OCI-LY7 (cell line): ENCODE measurements at regions not wholly inside any gene's neighbourhood (a gene's known extent, or its start where the extent isn't known, plus 50 kb on each side); places are given as distances from the start of the nearest gene placed in this dataset.

ENCODE experiments used
- BruUV-seq: library from RNA; stranded (reverse); fragments of 400-500 nt; replicated peaks from 2 replicates; lab custom pipeline; 2021; lab: Mats Ljungman, UMichigan
- CTCF ChIA-PET: fragments of 300-600 bp; sonication (Branson Sonifier 250); formaldehyde crosslinking; loops from one replicate; lab custom pipeline; 2022; ENCODE audit warnings: antibody characterized with exemption; ENCODE audit not compliant: unreplicated experiment; lab: Charles Lee
- POLR2A ChIA-PET: fragments of 300-600 bp; sonication (Branson Sonifier 250); formaldehyde crosslinking; loops from one replicate; lab custom pipeline; 2022; ENCODE audit warnings: antibody characterized with exemption; lab: Charles Lee
- DNase-seq: peaks from one replicate; pipeline ENCODE4 v3.0.0-alpha.2; 2015; ENCODE audit warnings: low spot score
- H2AFZ ChIP-seq: fragments of 200-600 bp; sonication (generic), shearing (Covaris generic); 2 replicates; pipeline ENCODE4 v1.6.1; 2014; ENCODE audit warnings: mild to moderate bottlenecking, antibody characterized with exemption, low read length, moderate library complexity
- H3K27ac ChIP-seq: fragments of 200-600 bp; sonication (generic); 2 replicates; pipeline ENCODE4 v1.5.1; 2014; ENCODE audit warnings: mixed run types, low read depth, mild to moderate bottlenecking, moderate library complexity, low read length, inconsistent platforms; ENCODE audit not compliant: poor library complexity, severe bottlenecking
- H3K36me3 ChIP-seq: fragments of 200-600 bp; sonication (generic); 2 replicates; pipeline ENCODE4 v1.6.1; 2014; ENCODE audit warnings: mild to moderate bottlenecking, antibody characterized with exemption, low read length, moderate library complexity, mixed read lengths; ENCODE audit not compliant: insufficient read depth
- H3K4me1 ChIP-seq: fragments of 200-600 bp; sonication (generic); 2 replicates; pipeline ENCODE4 v1.5.1; 2014; ENCODE audit warnings: mild to moderate bottlenecking, low read length; ENCODE audit not compliant: insufficient read depth, poor library complexity, severe bottlenecking
- H3K4me2 ChIP-seq: fragments of 200-600 bp; sonication (generic); 2 replicates; pipeline ENCODE4 v1.6.1; 2014; ENCODE audit warnings: mild to moderate bottlenecking, low read length
- H3K4me3 ChIP-seq: fragments of 200-600 bp; sonication (generic); 2 replicates; pipeline ENCODE4 v1.5.1; 2014; ENCODE audit warnings: mild to moderate bottlenecking, low read depth, low read length; ENCODE audit not compliant: poor library complexity, severe bottlenecking
- H3K79me2 ChIP-seq: fragments of 200-600 bp; sonication (generic); 2 replicates; pipeline ENCODE4 v1.6.1; 2016; ENCODE audit warnings: low read depth, mild to moderate bottlenecking, low read length, moderate library complexity, mixed read lengths; ENCODE audit not compliant: insufficient read depth
- H3K9me2 ChIP-seq: fragments of 200-600 bp; sonication (generic); 2 replicates; pipeline ENCODE4 v1.6.1; 2016; ENCODE audit warnings: mild to moderate bottlenecking, low read length, mixed read lengths; ENCODE audit not compliant: insufficient read depth
- H3K9me3 ChIP-seq: fragments of 200-600 bp; sonication (generic); 2 replicates; pipeline ENCODE4 v1.6.1; 2014; ENCODE audit warnings: mild to moderate bottlenecking, mixed run types, low read length, mixed read lengths
- H4K20me1 ChIP-seq: fragments of 200-600 bp; sonication (generic); 2 replicates; pipeline ENCODE4 v1.6.1; 2014; ENCODE audit warnings: mild to moderate bottlenecking, antibody characterized with exemption, low read length, moderate library complexity, mixed read lengths; ENCODE audit not compliant: insufficient read depth
- EZH2phosphoT487 ChIP-seq: fragments of 200-600 bp; sonication (generic); IDR thresholded peaks from 2 replicates; pipeline ENCODE4 v1.6.1; 2018; ENCODE audit warnings: low read depth, borderline replicate concordance, mild to moderate bottlenecking, mixed run types, antibody characterized with exemption, low read length, moderate library complexity, mixed read lengths
- intact Hi-C: fragments of 100-400 bp; cut with micrococcal nuclease; formaldehyde crosslinking; loops from one replicate; pipeline ENCODE4 v1.10.0; 2022; ENCODE audit not compliant: unreplicated experiment
- TF ChIP-seq, protein P1 (sequence below): fragments of 200-600 bp; sonication (generic); conservative IDR thresholded peaks from 2 replicates; pipeline ENCODE4 v1.5.1; 2014; ENCODE audit warnings: mild to moderate bottlenecking, antibody characterized with exemption, low read length, moderate library complexity, mixed read lengths

GRCh38 chr17:70017112-70017511 is 57.9 kb upstream of the KCNJ16 start:
- ChIA-PET POLR2A (no interaction called here), CTCF (no interaction called here)
- H4K20me1 ChIP-seq: no peaks in the 10 kb centered on the region
- H3K36me3 ChIP-seq: no peaks in the 10 kb centered on the region
- no peaks in the 10 kb centered on the region for H3K4me1 ChIP-seq
- intact Hi-C loops: no loop called here
- TF ChIP-seq, protein P1, sequence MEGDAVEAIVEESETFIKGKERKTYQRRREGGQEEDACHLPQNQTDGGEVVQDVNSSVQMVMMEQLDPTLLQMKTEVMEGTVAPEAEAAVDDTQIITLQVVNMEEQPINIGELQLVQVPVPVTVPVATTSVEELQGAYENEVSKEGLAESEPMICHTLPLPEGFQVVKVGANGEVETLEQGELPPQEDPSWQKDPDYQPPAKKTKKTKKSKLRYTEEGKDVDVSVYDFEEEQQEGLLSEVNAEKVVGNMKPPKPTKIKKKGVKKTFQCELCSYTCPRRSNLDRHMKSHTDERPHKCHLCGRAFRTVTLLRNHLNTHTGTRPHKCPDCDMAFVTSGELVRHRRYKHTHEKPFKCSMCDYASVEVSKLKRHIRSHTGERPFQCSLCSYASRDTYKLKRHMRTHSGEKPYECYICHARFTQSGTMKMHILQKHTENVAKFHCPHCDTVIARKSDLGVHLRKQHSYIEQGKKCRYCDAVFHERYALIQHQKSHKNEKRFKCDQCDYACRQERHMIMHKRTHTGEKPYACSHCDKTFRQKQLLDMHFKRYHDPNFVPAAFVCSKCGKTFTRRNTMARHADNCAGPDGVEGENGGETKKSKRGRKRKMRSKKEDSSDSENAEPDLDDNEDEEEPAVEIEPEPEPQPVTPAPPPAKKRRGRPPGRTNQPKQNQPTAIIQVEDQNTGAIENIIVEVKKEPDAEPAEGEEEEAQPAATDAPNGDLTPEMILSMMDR: no peak
- no peak for TF ChIP-seq EZH2phosphoT487
- no peaks in the 10 kb centered on the region for H3K79me2 ChIP-seq
- no peak overlapping the region for H3K4me2 ChIP-seq
- BruUV-seq: no TSS peak
- H3K27ac ChIP-seq: no peak overlapping the region
- H3K4me3 ChIP-seq: no peak overlapping the region
- no peak for DNase-seq
- H2AFZ ChIP-seq: no peak overlapping the region
- H3K9me3 ChIP-seq: no peaks in the 10 kb centered on the region
- H3K9me2 ChIP-seq: no peaks in the 10 kb centered on the region

DNA sequence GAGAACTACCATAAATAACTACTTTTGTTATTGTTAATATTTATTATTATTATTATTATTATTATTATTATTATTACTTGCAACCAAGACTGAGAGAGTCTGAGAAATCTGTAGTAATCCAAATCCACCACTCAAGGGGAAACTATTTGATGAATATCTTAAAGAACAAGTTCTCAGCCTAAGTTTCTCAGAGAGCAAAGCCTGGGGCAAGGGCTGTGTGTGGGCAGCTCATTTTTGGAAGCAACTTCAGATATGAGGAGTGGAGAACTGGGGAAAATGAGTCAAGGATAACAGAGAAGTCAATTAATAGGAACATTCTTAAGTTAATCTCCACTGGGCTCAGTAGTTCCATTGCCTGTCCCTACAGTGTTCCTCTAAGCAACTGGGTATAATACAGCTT is 57.1 kb upstream of the KCNJ16 start:
- no TSS peak for BruUV-seq
- H3K27ac ChIP-seq: no peak overlapping the region
- H3K4me2 ChIP-seq: no peak overlapping the region
- ChIA-PET CTCF (no interaction called here), POLR2A (interaction anchor here (0.6 kb wide), 1 partner anchor 806 kb away, joined by 3 read pairs; no protein-coding TSS in a partner anchor)
- H3K9me3 ChIP-seq: no peaks in the 10 kb centered on the region
- H3K79me2 ChIP-seq: no peaks in the 10 kb centered on the region
- H4K20me1 ChIP-seq: no peaks in the 10 kb centered on the region
- no peaks in the 10 kb centered on the region for H3K9me2 ChIP-seq
- no peak overlapping the region for H2AFZ ChIP-seq
- no peak for DNase-seq
- H3K4me1 ChIP-seq: no peaks in the 10 kb centered on the region
- no peaks in the 10 kb centered on the region for H3K36me3 ChIP-seq
- intact Hi-C loops: no loop called here
- no peak overlapping the region for H3K4me3 ChIP-seq
- TF ChIP-seq, protein P1: no peak
- no peak for TF ChIP-seq EZH2phosphoT487

DNA sequence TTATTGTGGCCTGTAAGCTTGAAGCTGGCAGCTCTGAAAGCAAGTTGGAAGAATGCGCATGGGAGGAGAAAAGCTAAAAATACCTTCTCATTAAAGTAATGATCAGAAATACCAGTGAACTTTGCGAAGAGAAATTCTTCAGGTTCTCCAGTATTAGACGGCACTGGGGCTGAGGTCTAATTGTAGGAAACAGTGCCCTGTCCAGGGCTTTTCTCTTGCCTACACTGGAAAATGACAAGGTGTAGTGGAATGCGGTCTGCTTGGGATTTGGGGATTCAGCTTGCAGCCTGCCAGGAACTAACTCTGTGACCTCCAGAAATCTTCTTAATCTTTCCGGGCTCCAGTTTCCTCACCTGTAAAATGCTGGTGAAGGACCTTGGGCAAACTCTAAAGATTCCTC is 53.3 kb upstream of the KCNJ16 start:
- BruUV-seq: no TSS peak

More for the DNA sequence above, 53.3 kb upstream of the KCNJ16 start:
- TF ChIP-seq, protein P1: no peak
- TF ChIP-seq EZH2phosphoT487: no peak
- no peaks in the 10 kb centered on the region for H3K36me3 ChIP-seq
- ChIA-PET POLR2A (interaction anchor here (1.0 kb wide), 2 partner anchors 71 to 115 kb away, joined by 3 read pairs; no protein-coding TSS in a partner anchor), CTCF (no interaction called here)
- intact Hi-C loops: no loop called here
- DNase-seq: no peak
- H3K9me2 ChIP-seq: no peaks in the 10 kb centered on the region
- no peaks in the 10 kb centered on the region for H3K9me3 ChIP-seq
- no peak overlapping the region for H3K27ac ChIP-seq
- no peak overlapping the region for H2AFZ ChIP-seq
- H3K4me1 ChIP-seq: no peaks in the 10 kb centered on the region
- H3K4me3 ChIP-seq: no peak overlapping the region
- no peaks in the 10 kb centered on the region for H3K79me2 ChIP-seq
- no peaks in the 10 kb centered on the region for H4K20me1 ChIP-seq
- H3K4me2 ChIP-seq: no peak overlapping the region
